Uterus (tissue), 3 donors: ENCODE measurements at regions not wholly inside any gene's neighbourhood (a gene's known extent, or its start where the extent isn't known, plus 50 kb on each side); places are given as distances from the start of the nearest gene placed in this dataset.
"Not testable (repeated sequence)": the region's sequence is repeated elsewhere in the genome, so short reads cannot be mapped to it uniquely, and the experiment has no call there.

Experiments
- DNase-seq, 2 donors: peaks; one replicate each; pipeline ENCODE4 v3.0.0-alpha.2; 2019 to 2020
- H3K27ac ChIP-seq, 2 donors: fragments of 200-600 bp; sonication (generic); 1 replicate in 1 of 2; 2 replicates in 1 of 2; pipeline ENCODE4 v1.5.1; 2016 to 2018
- H3K27me3 ChIP-seq, 2 donors: fragments of 200-600 bp; sonication (generic); one replicate each; pipeline ENCODE4 v1.5.1; 2018 to 2019; ENCODE audit warnings: control low read depth in 1 of 2
- H3K36me3 ChIP-seq, 2 donors: fragments of 200-600 bp; sonication (generic); one replicate each; pipeline ENCODE4 v1.5.1; 2019; ENCODE audit warnings: control low read depth in 1 of 2
- H3K4me1 ChIP-seq, 2 donors: fragments of 200-600 bp; sonication (generic); one replicate each; pipeline ENCODE4 v1.5.1; 2018 to 2019; ENCODE audit warnings: control low read depth in 1 of 2
- H3K4me3 ChIP-seq, 2 donors: fragments of 200-600 bp; sonication (generic); 1 replicate in 1 of 2; 2 replicates in 1 of 2; pipeline ENCODE4 v1.5.1; 2018 to 2019; ENCODE audit warnings: mild to moderate bottlenecking in 1 of 2
- H3K9me3 ChIP-seq, 2 donors: fragments of 200-600 bp; sonication (generic); one replicate each; pipeline ENCODE4 v1.5.1; 2019; ENCODE audit warnings: control low read depth in 1 of 2
- POLR2A ChIP-seq, 2 donors: fragments of 450-650 bp; IDR thresholded peaks; one replicate each; pipeline ENCODE4 v1.6.1; 2016; ENCODE audit warnings: antibody characterized with exemption in 2 of 2, mild to moderate bottlenecking in 1 of 2, moderate library complexity in 1 of 2
- intact Hi-C: fragments of 100-400 bp; cut with DNase I; formaldehyde crosslinking; loops from one replicate; pipeline ENCODE4 v1.15.1; 2023; ENCODE audit warnings: low total_unique reads
- TF ChIP-seq, protein P1 (sequence below), 4 experiments: fragments of 200-600 bp in 2 of 4; fragments of 450-650 bp in 2 of 4; sonication (generic) in 2 of 4; IDR thresholded peaks; one replicate each; pipeline ENCODE4 v1.5.1; 2016 to 2019; ENCODE audit warnings: antibody characterized with exemption in 4 of 4, mild to moderate bottlenecking in 2 of 4, moderate library complexity in 1 of 4
- donor health status: DM: yes; HTN: yes; CAD: no.

DNA sequence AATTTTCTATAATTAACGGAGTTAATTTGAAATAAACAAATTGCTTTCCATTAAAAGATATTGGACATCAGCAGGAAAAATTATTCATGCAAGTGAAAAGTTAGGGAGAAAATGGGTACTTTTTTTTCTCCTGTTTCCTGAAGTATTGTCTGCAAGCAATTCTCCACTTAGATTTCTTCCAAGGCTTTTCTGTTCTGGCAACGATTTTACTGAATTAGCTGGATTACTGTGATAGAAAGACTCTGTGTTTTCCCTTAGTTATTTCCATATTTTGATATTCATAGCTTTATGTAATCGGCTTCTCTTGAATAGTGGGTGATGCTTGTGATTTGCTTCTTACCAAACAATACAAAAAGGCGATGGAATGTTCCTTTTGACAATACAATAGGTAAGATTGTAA, 1333.9 kb downstream of the AMY1C start:
- no peak overlapping the region for H3K4me3 ChIP-seq
- TF ChIP-seq POLR2A (IDR thresholded peaks at IDR 0.05): no peak
- TF ChIP-seq, protein P1, sequence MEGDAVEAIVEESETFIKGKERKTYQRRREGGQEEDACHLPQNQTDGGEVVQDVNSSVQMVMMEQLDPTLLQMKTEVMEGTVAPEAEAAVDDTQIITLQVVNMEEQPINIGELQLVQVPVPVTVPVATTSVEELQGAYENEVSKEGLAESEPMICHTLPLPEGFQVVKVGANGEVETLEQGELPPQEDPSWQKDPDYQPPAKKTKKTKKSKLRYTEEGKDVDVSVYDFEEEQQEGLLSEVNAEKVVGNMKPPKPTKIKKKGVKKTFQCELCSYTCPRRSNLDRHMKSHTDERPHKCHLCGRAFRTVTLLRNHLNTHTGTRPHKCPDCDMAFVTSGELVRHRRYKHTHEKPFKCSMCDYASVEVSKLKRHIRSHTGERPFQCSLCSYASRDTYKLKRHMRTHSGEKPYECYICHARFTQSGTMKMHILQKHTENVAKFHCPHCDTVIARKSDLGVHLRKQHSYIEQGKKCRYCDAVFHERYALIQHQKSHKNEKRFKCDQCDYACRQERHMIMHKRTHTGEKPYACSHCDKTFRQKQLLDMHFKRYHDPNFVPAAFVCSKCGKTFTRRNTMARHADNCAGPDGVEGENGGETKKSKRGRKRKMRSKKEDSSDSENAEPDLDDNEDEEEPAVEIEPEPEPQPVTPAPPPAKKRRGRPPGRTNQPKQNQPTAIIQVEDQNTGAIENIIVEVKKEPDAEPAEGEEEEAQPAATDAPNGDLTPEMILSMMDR (IDR thresholded peaks at IDR 0.05): no peak
- no peak for DNase-seq
- intact Hi-C loops: no loop called here
- no peaks in the 10 kb centered on the region for H3K4me1 ChIP-seq
- no peaks in the 10 kb centered on the region for H3K9me3 ChIP-seq
- no peaks in the 10 kb centered on the region for H3K27me3 ChIP-seq
- no peaks in the 10 kb centered on the region for H3K36me3 ChIP-seq
- H3K27ac ChIP-seq: no peak overlapping the region

DNA sequence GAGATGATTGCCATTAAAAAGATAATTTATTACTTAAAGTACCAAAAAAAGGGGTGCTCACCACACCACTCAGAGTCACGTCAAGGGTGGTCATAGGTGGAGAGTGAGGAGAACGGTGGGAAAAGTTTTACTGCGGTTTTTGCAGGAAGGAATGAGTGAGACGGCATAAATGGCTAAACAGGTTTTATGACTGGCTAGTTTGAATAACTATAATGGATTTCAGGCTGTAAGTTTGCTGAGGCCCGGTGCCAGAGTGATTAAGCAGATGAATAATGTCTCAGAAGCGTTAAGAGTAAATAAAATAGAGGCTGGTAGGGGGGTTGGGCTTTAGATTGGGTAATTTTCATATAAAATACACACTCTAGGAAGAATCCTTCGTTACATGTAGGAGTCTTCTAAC, 1337.8 kb downstream of the AMY1C start:
- H3K4me3 ChIP-seq: no peak overlapping the region
- no peak for DNase-seq
- intact Hi-C loops: no loop called here

DNA sequence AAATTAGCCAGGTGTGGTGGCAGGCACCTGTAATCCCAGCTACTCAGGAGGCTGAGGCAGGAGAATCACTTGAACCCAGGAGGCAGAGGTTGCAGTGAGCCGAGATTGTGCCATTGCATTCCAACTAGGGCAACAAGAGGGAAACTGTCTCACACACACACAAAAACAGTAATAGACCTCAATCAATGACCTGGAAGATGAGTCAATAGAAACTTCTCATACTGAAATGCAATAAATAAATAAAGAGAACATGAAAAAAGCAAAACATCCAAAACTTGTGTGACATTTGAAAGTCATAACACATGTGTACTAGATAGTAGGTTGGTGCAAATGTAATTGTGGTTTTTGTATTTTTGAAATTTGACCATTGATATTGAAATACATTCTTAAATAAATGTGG, 1338.5 kb downstream of the AMY1C start:
- no peak overlapping the region for H3K4me3 ChIP-seq

More for the DNA sequence above, 1337.8 kb downstream of the AMY1C start:
- TF ChIP-seq POLR2A (IDR thresholded peaks at IDR 0.05): no peak
- Histone ChIP-seq H3K9me3 (no peaks in the 10 kb centered on the region), H3K27ac (no peak overlapping the region), H3K4me1 (no peaks in the 10 kb centered on the region), H3K27me3 (no peaks in the 10 kb centered on the region), H3K36me3 (no peaks in the 10 kb centered on the region)

DNA sequence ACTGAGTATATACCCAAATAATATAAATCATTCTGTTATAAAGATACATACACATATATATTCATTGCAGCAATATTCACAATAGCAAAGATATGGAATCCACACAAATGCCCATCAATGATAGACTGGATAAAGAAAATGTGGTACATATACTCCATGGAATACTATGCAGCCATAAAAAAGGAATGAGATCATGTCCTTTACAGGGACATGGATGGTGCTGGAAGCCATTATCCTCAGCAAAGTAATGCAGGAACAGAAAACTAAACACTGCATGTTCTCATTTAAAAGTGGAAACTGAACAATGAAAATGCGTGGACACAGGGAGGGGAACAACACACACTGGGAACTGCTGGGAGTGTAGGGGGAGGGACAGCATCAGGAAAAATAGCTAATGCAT, 1344.2 kb downstream of the AMY1C start:
- intact Hi-C loops, H3K4me1 ChIP-seq, H3K27ac ChIP-seq, H3K27me3 ChIP-seq, H3K4me3 ChIP-seq, H3K36me3 ChIP-seq, H3K9me3 ChIP-seq, DNase-seq: not testable (repeated sequence)

More for the DNA sequence above, 1338.5 kb downstream of the AMY1C start:
- TF ChIP-seq, protein P1 (IDR thresholded peaks at IDR 0.05): no peak
- TF ChIP-seq POLR2A (IDR thresholded peaks at IDR 0.05): no peak
- Histone ChIP-seq H3K9me3 (no peaks in the 10 kb centered on the region), H3K27ac (no peak overlapping the region), H3K27me3 (no peaks in the 10 kb centered on the region), H3K4me1 (no peaks in the 10 kb centered on the region), H3K36me3 (no peaks in the 10 kb centered on the region)
- intact Hi-C loops: no loop called here
- no peak for DNase-seq

DNA sequence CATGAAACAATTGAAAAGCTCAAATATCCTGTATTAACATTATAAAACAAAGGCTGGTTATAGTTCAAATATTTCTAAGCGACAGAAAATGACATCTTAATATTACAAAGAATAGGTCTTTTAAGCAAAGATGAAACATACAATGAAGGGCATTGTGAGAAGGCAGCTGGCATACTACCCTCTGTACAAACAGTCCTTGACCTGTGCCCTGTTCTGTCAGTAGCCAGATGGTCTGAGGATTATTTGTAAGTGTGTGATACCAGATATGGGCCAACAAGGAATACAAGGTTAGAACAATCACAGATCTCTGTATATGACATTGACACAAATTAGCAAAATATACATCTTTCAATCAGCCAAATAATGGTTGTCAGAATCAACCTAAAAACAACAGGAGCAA, 1350.4 kb downstream of the AMY1C start:
- intact Hi-C loops: no loop called here
- Histone ChIP-seq H3K4me3 (no peak overlapping the region), H3K27ac (no peak overlapping the region), H3K9me3 (no peaks in the 10 kb centered on the region), H3K27me3 (no peaks in the 10 kb centered on the region), H3K4me1 (no peaks in the 10 kb centered on the region), H3K36me3 (no peaks in the 10 kb centered on the region)
- no peak for DNase-seq
- TF ChIP-seq, protein P1 (IDR thresholded peaks at IDR 0.05): no peak
- no peak for TF ChIP-seq POLR2A (IDR thresholded peaks at IDR 0.05)

DNA sequence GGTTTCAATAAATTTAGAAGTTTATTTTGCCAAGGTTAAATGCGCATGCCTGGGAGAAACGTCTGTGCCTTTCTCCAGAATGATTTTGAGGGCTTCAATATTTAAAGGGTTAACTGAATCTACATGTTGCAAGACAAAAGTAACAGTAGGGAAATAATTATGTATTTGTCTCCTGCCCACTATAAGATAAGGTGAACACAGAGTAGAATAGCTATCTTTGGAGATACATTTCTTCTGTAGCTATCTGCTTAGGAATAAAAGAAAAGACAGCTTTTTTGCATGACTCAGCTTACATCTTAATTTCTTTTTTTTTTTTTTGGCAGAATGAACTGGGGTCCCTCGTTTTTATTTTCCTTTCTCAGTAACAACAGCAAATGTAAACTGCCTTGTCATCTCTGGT, 1351.6 kb downstream of the AMY1C start:
- DNase-seq: no peak
- Histone ChIP-seq H3K4me1 (no peaks in the 10 kb centered on the region), H3K9me3 (no peaks in the 10 kb centered on the region), H3K27me3 (no peaks in the 10 kb centered on the region), H3K4me3 (no peak overlapping the region), H3K27ac (no peak overlapping the region), H3K36me3 (no peaks in the 10 kb centered on the region)
- intact Hi-C loops: no loop called here
- TF ChIP-seq, protein P1 (IDR thresholded peaks at IDR 0.05): no peak
- TF ChIP-seq POLR2A (IDR thresholded peaks at IDR 0.05): no peak
